GM23338 (cell line): ENCODE measurements at regions not wholly inside any gene's neighbourhood (a gene's known extent, or its start where the extent isn't known, plus 50 kb on each side); places are given as distances from the start of the nearest gene placed in this dataset.

Experiments
- CREB1 ChIP-seq: fragments of 250-450 bp; sonication (Bioruptor Pico); IDR thresholded peaks from 2 replicates; pipeline ENCODE4 v1.5.0; 2020; ENCODE audit warnings: low read depth, mild to moderate bottlenecking, moderate library complexity
- CTCF ChIP-seq, 2 experiments: fragments of 200-600 bp in 1 of 2; sonication (generic) in 1 of 2; conservative IDR thresholded peaks; 2 replicates each; pipeline versions ENCODE4 v1.5.1 to v1.6.1; 2016 to 2017; ENCODE audit warnings: antibody characterized with exemption in 2 of 2, low read depth in 2 of 2, mild to moderate bottlenecking in 2 of 2, moderate library complexity in 1 of 2
- ETS1 ChIP-seq: IDR thresholded peaks from 2 replicates; pipeline ENCODE4 v1.6.1; 2016; ENCODE audit warnings: antibody characterized with exemption
- EZH2 ChIP-seq: fragments of 200-600 bp; sonication (generic); IDR thresholded peaks from one replicate; pipeline ENCODE4 v1.8.0; 2017; ENCODE audit warnings: antibody characterized with exemption, mild to moderate bottlenecking, low read depth; ENCODE audit not compliant: unreplicated experiment
- EZH2phosphoT487 ChIP-seq: fragments of 200-600 bp; sonication (generic); IDR thresholded peaks from one replicate; pipeline ENCODE4 v1.8.1; 2018; ENCODE audit warnings: antibody characterized with exemption; ENCODE audit not compliant: unreplicated experiment
- JUNB ChIP-seq: IDR thresholded peaks from one replicate; pipeline ENCODE4 v1.6.1; 2016; ENCODE audit warnings: antibody characterized with exemption; ENCODE audit not compliant: unreplicated experiment
- POLR2AphosphoS5 ChIP-seq: IDR thresholded peaks from 2 replicates; pipeline ENCODE4 v1.6.1; 2016; ENCODE audit warnings: antibody characterized with exemption, low read depth
- REST ChIP-seq: IDR thresholded peaks from one replicate; pipeline ENCODE4 v1.6.1; 2018; ENCODE audit warnings: antibody characterized with exemption; ENCODE audit not compliant: unreplicated experiment
- STAT1 ChIP-seq: IDR thresholded peaks from one replicate; pipeline ENCODE4 v1.6.1; 2016; ENCODE audit warnings: antibody characterized with exemption; ENCODE audit not compliant: unreplicated experiment
- ZNF114 ChIP-seq: fragments of 250-450 bp; sonication (Bioruptor Pico); IDR thresholded peaks from 2 replicates; pipeline ENCODE4 v1.5.0; 2020; ENCODE audit warnings: mild to moderate bottlenecking, moderate library complexity
- ZNF331 ChIP-seq: fragments of 250-450 bp; sonication (Bioruptor Pico); IDR thresholded peaks from 2 replicates; pipeline ENCODE4 v1.5.0; 2020; ENCODE audit warnings: low read depth, mild to moderate bottlenecking, moderate library complexity
- ZNF462 ChIP-seq: fragments of 250-450 bp; sonication (Bioruptor Pico); IDR thresholded peaks from 2 replicates; pipeline ENCODE4 v1.5.0; 2020; ENCODE audit warnings: mild to moderate bottlenecking, moderate library complexity

GRCh38 chr6:40959781-40960327 lies 79.2 kb downstream of the UNC5CL start:
- TF ChIP-seq EZH2phosphoT487 (no peak), CTCF (conservative IDR thresholded peaks at IDR 0.05; ENCODE audit: low read depth in 2 of 2) (no peak), ZNF331 (no peak), CREB1 (CRISPR knock-in tag) (no peak), POLR2AphosphoS5 (no peak), EZH2 (no peak), ETS1 (no peak), ZNF462 (no peak), REST (no peak), JUNB (no peak), STAT1 (no peak), ZNF114 (CRISPR knock-in tag) (no peak)
